ENCODE measurements at regions not wholly inside any gene's neighbourhood (a gene's known extent, or its start where the extent isn't known, plus 50 kb on each side); places are given as distances from the start of the nearest gene placed in this dataset.

- no peak for TF ChIP-seq CTCF (IDR thresholded peaks at IDR 0.05; ENCODE audit: extremely low read depth, insufficient read depth, missing control alignments)
- in situ Hi-C loops (cut with MboI; ENCODE audit: low pct_unique_long_range_greater_than_20kb, low sequenced_read_pairs, unreplicated experiment) = no loop called here
- no peak for DNase-seq (ENCODE audit: low spot score)
These were observed 690.1 kb upstream of the MAN1A1 start for GRCh38 chr6:120039664-120040063.

- no peak for TF ChIP-seq CTCF (IDR thresholded peaks at IDR 0.05; ENCODE audit: extremely low read depth, insufficient read depth, missing control alignments)
- in situ Hi-C loops (cut with MboI; ENCODE audit: low pct_unique_long_range_greater_than_20kb, low sequenced_read_pairs, unreplicated experiment) = no loop called here
- DNase-seq (ENCODE audit: low spot score) = no peak
These were observed 682.3 kb upstream of the MAN1A1 start for GRCh38 chr6:120031837-120032236.

GRCh38 chr6:120026791-120027190 lies 677.2 kb upstream of the MAN1A1 start:
- no peak for DNase-seq (ENCODE audit: low spot score)
- no peak for TF ChIP-seq CTCF (IDR thresholded peaks at IDR 0.05; ENCODE audit: extremely low read depth, insufficient read depth, missing control alignments)
- in situ Hi-C loops (cut with MboI; ENCODE audit: low pct_unique_long_range_greater_than_20kb, low sequenced_read_pairs, unreplicated experiment) = no loop called here

- in situ Hi-C loops (cut with MboI; ENCODE audit: low pct_unique_long_range_greater_than_20kb, low sequenced_read_pairs, unreplicated experiment) = no loop called here
- DNase-seq (ENCODE audit: low spot score) = no peak
- no peak for TF ChIP-seq CTCF (IDR thresholded peaks at IDR 0.05; ENCODE audit: extremely low read depth, insufficient read depth, missing control alignments)
These were observed 660.5 kb upstream of the MAN1A1 start for GRCh38 chr6:120010075-120010474.

GRCh38 chr6:120005292-120005976 lies 655.9 kb upstream of the MAN1A1 start:
- in situ Hi-C loops (cut with MboI; ENCODE audit: low pct_unique_long_range_greater_than_20kb, low sequenced_read_pairs, unreplicated experiment) = no loop called here
- DNase-seq (ENCODE audit: low spot score) = no peak
- TF ChIP-seq CTCF (IDR thresholded peaks at IDR 0.05; ENCODE audit: extremely low read depth, insufficient read depth, missing control alignments) = no peak

GRCh38 chr6:119986934-119987549 lies 637.5 kb upstream of the MAN1A1 start:
- in situ Hi-C loops (cut with MboI; ENCODE audit: low pct_unique_long_range_greater_than_20kb, low sequenced_read_pairs, unreplicated experiment) = no loop called here
- TF ChIP-seq CTCF (IDR thresholded peaks at IDR 0.05; ENCODE audit: extremely low read depth, insufficient read depth, missing control alignments) = no peak
- no peak for DNase-seq (ENCODE audit: low spot score)

All from GM13977 (cell line).